Astrocyte (in vitro differentiated cells and primary cell): ENCODE measurements at regions not wholly inside any gene's neighbourhood (a gene's known extent, or its start where the extent isn't known, plus 50 kb on each side); places are given as distances from the start of the nearest gene placed in this dataset.

Source experiments
- DNase-seq: peaks from one replicate; pipeline ENCODE4 v3.0.0-alpha.2; 2010; ENCODE audit warnings: low read depth
- FAIRE-seq: peaks from 2 replicates; lab custom pipeline; 2011; peaks lifted over from hg19 to GRCh38; lab: Jason Lieb, UNC
- H2AFZ ChIP-seq: 2 replicates; pipeline ENCODE4 v1.6.0; 2012; ENCODE audit warnings: low read depth, low read length, inconsistent platforms
- H3K27ac ChIP-seq: 2 replicates; pipeline ENCODE4 v1.5.1; 2011; ENCODE audit warnings: low read depth, low read length, inconsistent platforms
- H3K27me3 ChIP-seq: 2 replicates; pipeline ENCODE4 v1.6.0; 2011; ENCODE audit warnings: low read length, inconsistent platforms; ENCODE audit not compliant: insufficient read depth
- H3K36me3 ChIP-seq: 2 replicates; pipeline ENCODE4 v1.5.1; 2011; ENCODE audit warnings: low read length, inconsistent platforms; ENCODE audit not compliant: insufficient read depth
- H3K4me1 ChIP-seq: 2 replicates; pipeline ENCODE4 v1.5.1; 2011; ENCODE audit warnings: low read length, inconsistent platforms; ENCODE audit not compliant: insufficient read depth
- H3K4me2 ChIP-seq: 2 replicates; pipeline ENCODE4 v1.6.0; 2012; ENCODE audit warnings: low read length, inconsistent platforms
- H3K4me3 ChIP-seq: 2 replicates; pipeline ENCODE4 v1.5.1; 2011; ENCODE audit warnings: low read depth, mild to moderate bottlenecking, low read length, inconsistent platforms; ENCODE audit not compliant: insufficient read depth
- H3K79me2 ChIP-seq: 2 replicates; pipeline ENCODE4 v1.6.0; 2012; ENCODE audit warnings: mild to moderate bottlenecking, low read length, inconsistent platforms; ENCODE audit not compliant: insufficient read depth
- H3K9ac ChIP-seq: 2 replicates; pipeline ENCODE4 v1.6.0; 2012; ENCODE audit warnings: mild to moderate bottlenecking, low read length, inconsistent platforms
- H3K9me3 ChIP-seq: 2 replicates; pipeline ENCODE4 v1.5.1; 2012; ENCODE audit warnings: low read depth, mild to moderate bottlenecking, low read length, inconsistent platforms; ENCODE audit not compliant: insufficient read depth
- H4K20me1 ChIP-seq: 2 replicates; pipeline ENCODE4 v1.6.0; 2012; ENCODE audit warnings: low read length, inconsistent platforms; ENCODE audit not compliant: insufficient read depth
- H3K27ac Mint-ChIP-seq: one replicate; pipeline ENCODE4 v1.8.0; 2021; ENCODE audit warnings: mild to moderate bottlenecking, mixed read lengths; ENCODE audit not compliant: unreplicated experiment
- H3K27me3 Mint-ChIP-seq: one replicate; pipeline ENCODE4 v1.8.0; 2021; ENCODE audit warnings: low read depth, mixed read lengths; ENCODE audit not compliant: unreplicated experiment
- H3K36me3 Mint-ChIP-seq: one replicate; pipeline ENCODE4 v1.8.0; 2021; ENCODE audit warnings: low read depth, mixed read lengths; ENCODE audit not compliant: unreplicated experiment
- H3K4me1 Mint-ChIP-seq: one replicate; pipeline ENCODE4 v1.8.0; 2021; ENCODE audit warnings: low read depth, mixed read lengths; ENCODE audit not compliant: unreplicated experiment
- H3K4me3 Mint-ChIP-seq: one replicate; pipeline ENCODE4 v1.8.0; 2021; ENCODE audit warnings: mild to moderate bottlenecking, moderate library complexity, mixed read lengths; ENCODE audit not compliant: unreplicated experiment
- H3K9me3 Mint-ChIP-seq: one replicate; pipeline ENCODE4 v1.8.0; 2021; ENCODE audit warnings: mild to moderate bottlenecking, mixed read lengths; ENCODE audit not compliant: unreplicated experiment
- EZH2 ChIP-seq: IDR thresholded peaks from 2 replicates; pipeline ENCODE4 v1.6.1; 2012; ENCODE audit warnings: mild to moderate bottlenecking, low read length, inconsistent platforms; ENCODE audit not compliant: insufficient read depth
- TF ChIP-seq, protein P1 (sequence below): IDR thresholded peaks from 2 replicates; pipeline ENCODE4 v1.5.1; 2011; ENCODE audit warnings: low read depth, mild to moderate bottlenecking, inconsistent platforms, low read length, moderate library complexity; ENCODE audit not compliant: insufficient read depth

DNA sequence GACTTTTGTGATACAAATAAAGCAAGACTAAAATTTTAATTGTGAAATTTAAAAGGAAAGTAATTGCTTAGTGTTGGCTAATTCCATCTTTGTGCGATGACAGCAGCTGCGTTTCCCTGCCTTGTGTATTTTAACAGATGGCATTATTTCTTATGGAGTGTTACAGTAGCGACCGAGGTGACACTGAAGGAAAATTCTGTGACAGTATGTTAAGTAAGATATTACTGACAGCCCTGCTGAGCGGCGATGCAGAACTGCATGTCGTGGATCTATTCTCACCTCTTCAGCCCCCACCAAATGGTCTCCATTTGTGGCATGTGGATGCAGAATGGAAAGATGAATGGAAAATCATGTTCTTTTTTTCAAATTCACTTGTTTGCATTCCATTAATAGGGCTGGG lies 289.4 kb downstream of the RNF144B start:
- H3K79me2 ChIP-seq, result no peaks in the 10 kb centered on the region
- no peak overlapping the region for H2AFZ ChIP-seq
- H3K4me1 Mint-ChIP-seq, result no peaks in the 10 kb centered on the region
- no peak overlapping the region for H3K9ac ChIP-seq
- no peaks in the 10 kb centered on the region for H3K4me1 ChIP-seq
- H3K27ac Mint-ChIP-seq, result no peak overlapping the region
- H3K36me3 ChIP-seq, result no peaks in the 10 kb centered on the region
- H3K4me3 Mint-ChIP-seq, result no peak overlapping the region
- peaks cover 2% of the 10 kb centered on the region for H3K27me3 Mint-ChIP-seq
- DNase-seq (no peak), FAIRE-seq (no peak)
- H3K9me3 ChIP-seq, result no peaks in the 10 kb centered on the region
- H3K4me3 ChIP-seq, result no peak overlapping the region
- no peak overlapping the region for H3K4me2 ChIP-seq
- H4K20me1 ChIP-seq, result no peaks in the 10 kb centered on the region
- TF ChIP-seq, protein P1, sequence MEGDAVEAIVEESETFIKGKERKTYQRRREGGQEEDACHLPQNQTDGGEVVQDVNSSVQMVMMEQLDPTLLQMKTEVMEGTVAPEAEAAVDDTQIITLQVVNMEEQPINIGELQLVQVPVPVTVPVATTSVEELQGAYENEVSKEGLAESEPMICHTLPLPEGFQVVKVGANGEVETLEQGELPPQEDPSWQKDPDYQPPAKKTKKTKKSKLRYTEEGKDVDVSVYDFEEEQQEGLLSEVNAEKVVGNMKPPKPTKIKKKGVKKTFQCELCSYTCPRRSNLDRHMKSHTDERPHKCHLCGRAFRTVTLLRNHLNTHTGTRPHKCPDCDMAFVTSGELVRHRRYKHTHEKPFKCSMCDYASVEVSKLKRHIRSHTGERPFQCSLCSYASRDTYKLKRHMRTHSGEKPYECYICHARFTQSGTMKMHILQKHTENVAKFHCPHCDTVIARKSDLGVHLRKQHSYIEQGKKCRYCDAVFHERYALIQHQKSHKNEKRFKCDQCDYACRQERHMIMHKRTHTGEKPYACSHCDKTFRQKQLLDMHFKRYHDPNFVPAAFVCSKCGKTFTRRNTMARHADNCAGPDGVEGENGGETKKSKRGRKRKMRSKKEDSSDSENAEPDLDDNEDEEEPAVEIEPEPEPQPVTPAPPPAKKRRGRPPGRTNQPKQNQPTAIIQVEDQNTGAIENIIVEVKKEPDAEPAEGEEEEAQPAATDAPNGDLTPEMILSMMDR, result no peak
- no peak for TF ChIP-seq EZH2
- no peaks in the 10 kb centered on the region for H3K27me3 ChIP-seq
- H3K36me3 Mint-ChIP-seq, result no peaks in the 10 kb centered on the region
- H3K27ac ChIP-seq, result no peak overlapping the region
- H3K9me3 Mint-ChIP-seq, result no peaks in the 10 kb centered on the region

DNA sequence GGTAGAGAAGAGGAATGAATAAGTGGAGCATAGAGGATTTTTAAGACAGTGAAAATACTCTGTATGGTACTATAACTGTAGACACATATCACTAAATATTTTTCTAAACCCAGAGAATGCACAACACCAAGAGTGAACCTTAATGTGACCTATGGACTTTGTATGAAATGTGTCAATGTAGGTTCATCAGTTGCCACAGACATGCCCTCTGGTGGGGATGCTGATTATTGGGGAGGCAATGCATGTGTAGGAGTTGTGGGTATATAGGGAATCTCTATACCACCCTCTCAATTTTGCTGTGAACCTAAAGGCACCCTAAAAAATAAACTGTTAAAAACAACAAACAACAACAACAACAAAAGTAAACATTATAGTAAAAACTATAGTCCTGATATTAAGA lies 293.7 kb downstream of the RNF144B start:
- FAIRE-seq, result no peak
- no peak overlapping the region for H3K27ac Mint-ChIP-seq

DNA sequence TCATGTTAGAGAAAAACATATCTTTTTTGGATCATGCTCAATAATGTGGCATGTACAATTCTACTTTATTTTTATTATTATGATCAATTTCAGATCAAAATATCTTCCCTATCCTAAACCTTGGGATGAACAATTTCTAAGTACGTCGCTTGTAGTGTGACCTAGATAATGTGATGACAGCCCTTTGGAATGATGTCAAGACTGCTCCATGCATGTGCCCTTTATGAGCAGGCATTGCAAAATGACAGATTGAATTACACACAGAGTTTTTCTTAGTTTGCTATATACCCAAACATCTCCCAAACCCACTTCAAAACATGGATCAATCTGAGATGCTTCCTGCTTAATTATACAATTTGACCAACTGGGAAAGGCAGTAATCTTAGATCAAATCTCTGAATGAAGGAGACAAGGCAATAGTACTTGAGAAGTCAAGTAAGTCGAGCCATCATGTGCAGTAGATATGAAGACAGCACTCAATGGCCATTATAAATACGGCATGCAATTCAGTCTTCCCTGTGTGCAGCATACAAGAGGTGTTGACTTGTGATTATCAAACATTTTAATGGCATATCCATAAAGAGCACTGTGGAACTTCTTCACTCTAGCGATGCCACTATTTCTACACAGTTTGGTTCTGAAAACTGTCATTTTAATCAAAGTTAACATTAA lies 294.8 kb downstream of the RNF144B start:
- FAIRE-seq (no peak), DNase-seq (no peak)
- Histone ChIP-seq H3K9ac (no peak overlapping the region), H3K79me2 (no peaks in the 10 kb centered on the region), H3K4me2 (no peak overlapping the region), H3K27ac (no peak overlapping the region), H4K20me1 (no peaks in the 10 kb centered on the region), H3K4me1 (no peaks in the 10 kb centered on the region), H3K4me3 (no peak overlapping the region), H2AFZ (no peak overlapping the region), H3K9me3 (no peaks in the 10 kb centered on the region), H3K36me3 (no peaks in the 10 kb centered on the region), H3K27me3 (no peaks in the 10 kb centered on the region)
- no peaks in the 10 kb centered on the region for H3K4me1 Mint-ChIP-seq
- no peaks in the 10 kb centered on the region for H3K36me3 Mint-ChIP-seq
- H3K9me3 Mint-ChIP-seq, result no peaks in the 10 kb centered on the region
- TF ChIP-seq, protein P1, result no peak
- TF ChIP-seq EZH2, result no peak
- H3K4me3 Mint-ChIP-seq, result no peak overlapping the region
- H3K27ac Mint-ChIP-seq, result no peak overlapping the region
- peaks cover 2% of the 10 kb centered on the region for H3K27me3 Mint-ChIP-seq

More for the DNA sequence above, 293.7 kb downstream of the RNF144B start:
- Histone ChIP-seq H3K9me3 (no peaks in the 10 kb centered on the region), H2AFZ (no peak overlapping the region), H4K20me1 (no peaks in the 10 kb centered on the region), H3K27me3 (no peaks in the 10 kb centered on the region), H3K9ac (no peak overlapping the region), H3K79me2 (no peaks in the 10 kb centered on the region), H3K36me3 (no peaks in the 10 kb centered on the region), H3K4me2 (no peak overlapping the region), H3K4me1 (no peaks in the 10 kb centered on the region), H3K27ac (no peak overlapping the region), H3K4me3 (no peak overlapping the region)
- H3K36me3 Mint-ChIP-seq, result no peaks in the 10 kb centered on the region
- no peak overlapping the region for H3K4me3 Mint-ChIP-seq
- no peak for TF ChIP-seq EZH2
- TF ChIP-seq, protein P1, result no peak
- no peaks in the 10 kb centered on the region for H3K9me3 Mint-ChIP-seq
- H3K27me3 Mint-ChIP-seq, result peaks cover 2% of the 10 kb centered on the region
- no peak for DNase-seq
- no peaks in the 10 kb centered on the region for H3K4me1 Mint-ChIP-seq
